ENCODE measurements at regions not wholly inside any gene's neighbourhood (a gene's known extent, or its start where the extent isn't known, plus 50 kb on each side); places are given as distances from the start of the nearest gene placed in this dataset.

GRCh38 chr6:10073341-10073740 is 341.5 kb downstream of the TFAP2A start:
- intact Hi-C loops (cut with micrococcal nuclease) (no loop called here), in situ Hi-C loops (cut with MboI; ENCODE audit: low sequenced_read_pairs) (no loop called here), dilution Hi-C loops (cut with HindIII; ENCODE audit: low sequenced_read_pairs, unreplicated experiment) (no loop called here)
- Histone ChIP-seq H3K4me1 (ENCODE audit: control insufficient read depth, insufficient read depth, low read length) (no peaks in the 10 kb centered on the region), H3K27ac (ENCODE audit: insufficient read depth, low read length) (no peak overlapping the region), H3K27me3 (ENCODE audit: control insufficient read depth, insufficient read depth, low read length) (no peaks in the 10 kb centered on the region), H3K4me2 (ENCODE audit: low read depth, low read length) (no peak overlapping the region), H4K8ac (ENCODE audit: low read depth in 2 of 2, low read length in 2 of 2) (no peak overlapping the region), H4K5ac (ENCODE audit: low read depth, low read length) (no peak overlapping the region), H2AK5ac (ENCODE audit: low read depth, low read length) (no peak overlapping the region), H2AFZ (replicated peaks; ENCODE audit: low read length, poor library complexity) (no peak overlapping the region), H3K23ac (ENCODE audit: low read depth, low read length) (no peak overlapping the region), H3K79me1 (ENCODE audit: low read depth in 1 of 2, low read length in 2 of 2) (no peaks in the 10 kb centered on the region), H4K91ac (ENCODE audit: insufficient read depth, low read depth, low read length) (no peak overlapping the region), H3K9ac (ENCODE audit: low read depth, low read length) (no peak overlapping the region), H3K4me3 (ENCODE audit: insufficient read depth, low read depth, low read length) (no peak overlapping the region), H3K14ac (replicated peaks; ENCODE audit: low read depth, low read length) (no peak overlapping the region), H4K20me1 (ENCODE audit: insufficient read depth, low read length) (no peaks in the 10 kb centered on the region), H3K36me3 (ENCODE audit: control insufficient read depth, insufficient read depth, low read length) (no peaks in the 10 kb centered on the region), H3K18ac (ENCODE audit: low read depth, low read length) (no peak overlapping the region), H3K9me1 (ENCODE audit: insufficient read depth, low read length) (no peaks in the 10 kb centered on the region), H2BK15ac (ENCODE audit: low read depth, low read length) (no peak overlapping the region), H3K4ac (ENCODE audit: low read depth, low read length) (no peak overlapping the region), H2AK9ac (replicated peaks; ENCODE audit: low read depth, low read length, poor library complexity) (no peak overlapping the region), H2BK20ac (ENCODE audit: low read depth, low read length) (no peak overlapping the region), H2BK120ac (ENCODE audit: low read depth, low read length) (no peak overlapping the region), H3K9me3 (ENCODE audit: control insufficient read depth, insufficient read depth, low read length) (peaks cover 5% of the 10 kb centered on the region; the same call in 1 of the 2 replicates), H2BK5ac (ENCODE audit: low read depth, low read length, poor library complexity, severe bottlenecking) (no peak overlapping the region), H3K56ac (ENCODE audit: extremely low read depth, insufficient read depth, low read length) (no peak overlapping the region)
- WGBS, 2 experiments (ENCODE audit: extremely low coverage in 2 of 2, insufficient read length in 1 of 2), result 20% methylated on average over 1 of the region's 9 CpGs; no CpG with 5 or more reads in 1 of the 2 experiments
- CTCF ChIA-PET, result no interaction called here
- ATAC-seq (ENCODE audit: low read depth), result no peak
- POLR2A ChIA-PET (ENCODE audit: unreplicated experiment), result no interaction called here
- TF ChIP-seq ELK1 (IDR thresholded peaks at IDR 0.05; ENCODE audit: borderline replicate concordance, low read depth, low read length) (no peak), CEBPB (IDR thresholded peaks at IDR 0.05; ENCODE audit: low read depth, low read length) (no peak), POLR2A (IDR thresholded peaks at IDR 0.05; ENCODE audit: low read depth, low read length) (no peak), BHLHE40 (IDR thresholded peaks at IDR 0.05; ENCODE audit: low read depth, low read length) (no peak)
- DNase-seq, result no peak
- BruUV-seq (replicated peaks), result no TSS peak
